ENCODE measurements at regions not wholly inside any gene's neighbourhood (a gene's known extent, or its start where the extent isn't known, plus 50 kb on each side); places are given as distances from the start of the nearest gene placed in this dataset.

DNA sequence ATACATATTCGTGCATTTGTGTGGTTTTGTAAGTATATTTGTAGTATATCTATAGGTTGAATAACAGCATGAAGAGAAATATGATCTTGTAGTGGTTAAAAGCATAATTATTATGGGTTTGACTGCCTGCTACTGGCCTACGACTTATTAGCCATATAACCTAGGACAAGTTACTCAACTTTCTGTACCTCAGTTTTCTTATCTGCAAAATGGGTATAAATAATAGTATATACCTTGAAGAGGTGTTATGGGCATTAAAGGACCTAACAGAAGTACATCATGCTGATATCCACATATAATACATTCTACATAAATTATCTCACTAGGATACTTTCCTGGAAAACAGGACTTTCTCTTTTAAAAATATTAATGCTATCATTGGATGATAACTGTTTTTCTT, 118.3 kb upstream of the ELL2 start:
- BruUV-seq (replicated peaks): no TSS peak
- Mint-ChIP-seq H3K27ac (ENCODE audit: low read depth, unreplicated experiment) (peak overlapping the region; percentile 96), H3K27me3 (ENCODE audit: insufficient read depth, unreplicated experiment) (no peaks in the 10 kb centered on the region), H3K4me1 (ENCODE audit: insufficient read depth, unreplicated experiment) (peaks cover 58% of the 10 kb centered on the region), H3K36me3 (ENCODE audit: insufficient read depth, unreplicated experiment) (peaks cover 6% of the 10 kb centered on the region), H3K4me3 (ENCODE audit: unreplicated experiment) (no peak overlapping the region), H3K9me3 (ENCODE audit: unreplicated experiment) (no peaks in the 10 kb centered on the region)
- TF ChIP-seq, protein P1, sequence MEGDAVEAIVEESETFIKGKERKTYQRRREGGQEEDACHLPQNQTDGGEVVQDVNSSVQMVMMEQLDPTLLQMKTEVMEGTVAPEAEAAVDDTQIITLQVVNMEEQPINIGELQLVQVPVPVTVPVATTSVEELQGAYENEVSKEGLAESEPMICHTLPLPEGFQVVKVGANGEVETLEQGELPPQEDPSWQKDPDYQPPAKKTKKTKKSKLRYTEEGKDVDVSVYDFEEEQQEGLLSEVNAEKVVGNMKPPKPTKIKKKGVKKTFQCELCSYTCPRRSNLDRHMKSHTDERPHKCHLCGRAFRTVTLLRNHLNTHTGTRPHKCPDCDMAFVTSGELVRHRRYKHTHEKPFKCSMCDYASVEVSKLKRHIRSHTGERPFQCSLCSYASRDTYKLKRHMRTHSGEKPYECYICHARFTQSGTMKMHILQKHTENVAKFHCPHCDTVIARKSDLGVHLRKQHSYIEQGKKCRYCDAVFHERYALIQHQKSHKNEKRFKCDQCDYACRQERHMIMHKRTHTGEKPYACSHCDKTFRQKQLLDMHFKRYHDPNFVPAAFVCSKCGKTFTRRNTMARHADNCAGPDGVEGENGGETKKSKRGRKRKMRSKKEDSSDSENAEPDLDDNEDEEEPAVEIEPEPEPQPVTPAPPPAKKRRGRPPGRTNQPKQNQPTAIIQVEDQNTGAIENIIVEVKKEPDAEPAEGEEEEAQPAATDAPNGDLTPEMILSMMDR (IDR thresholded peaks at IDR 0.05; ENCODE audit: unreplicated experiment): no peak
- CTCF ChIA-PET: interaction anchor here (1.1 to 2.5 kb wide), 2 partner anchors 217 to 255 kb away, joined by 3 to 11 read pairs; no protein-coding TSS in a partner anchor
- DNase-seq (ENCODE audit: unreplicated experiment): no peak
- intact Hi-C loops (cut with micrococcal nuclease): loop anchor here (1.0 to 2.0 kb wide), 4 partner anchors 12 to 257 kb away; partner anchors contain the start of gene ELL2
- POLR2A ChIA-PET: interaction anchor here (0.6 to 6.3 kb wide), 10 partner anchors 8 to 251 kb away, joined by 3 to 70 read pairs (median 4); partner anchors contain the start of gene ELL2

DNA sequence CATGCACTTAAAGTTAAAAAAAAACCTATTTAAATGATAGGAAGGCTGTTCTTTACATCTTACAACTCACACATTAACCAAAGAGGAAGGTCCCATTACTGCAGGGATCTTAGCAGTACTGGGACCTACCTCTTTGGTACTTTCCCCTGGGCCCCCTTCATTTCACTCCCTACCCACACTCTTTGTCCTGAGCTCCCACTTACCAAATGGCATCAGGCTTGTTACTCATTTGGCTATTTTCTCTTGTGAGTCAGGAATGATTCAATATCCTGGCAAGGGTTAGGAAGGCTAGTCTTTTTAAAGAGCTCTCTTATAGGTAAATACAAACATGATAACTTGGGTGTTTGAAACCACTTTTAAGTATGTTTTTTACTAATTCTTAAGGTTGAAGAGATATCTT, 117.4 kb upstream of the ELL2 start:
- POLR2A ChIA-PET: interaction anchor here (0.6 to 6.3 kb wide), 24 partner anchors 9 to 582 kb away, joined by 3 to 70 read pairs (median 4); partner anchors contain the start of gene ELL2
- TF ChIP-seq, protein P1 (IDR thresholded peaks at IDR 0.05; ENCODE audit: unreplicated experiment): no peak
- Mint-ChIP-seq H3K27ac (ENCODE audit: low read depth, unreplicated experiment) (peak overlapping the region; percentile 96), H3K27me3 (ENCODE audit: insufficient read depth, unreplicated experiment) (no peaks in the 10 kb centered on the region), H3K9me3 (ENCODE audit: unreplicated experiment) (no peaks in the 10 kb centered on the region), H3K36me3 (ENCODE audit: insufficient read depth, unreplicated experiment) (peaks cover 6% of the 10 kb centered on the region), H3K4me1 (ENCODE audit: insufficient read depth, unreplicated experiment) (peaks cover 57% of the 10 kb centered on the region), H3K4me3 (ENCODE audit: unreplicated experiment) (peak overlapping the region; percentile 25)
- intact Hi-C loops (cut with micrococcal nuclease): loop anchor here (1.0 to 2.0 kb wide), 4 partner anchors 13 to 258 kb away; partner anchors contain the start of gene ELL2
- peak; percentile 93 for DNase-seq (ENCODE audit: unreplicated experiment)
- BruUV-seq (replicated peaks): no TSS peak
- CTCF ChIA-PET: interaction anchor here (2.5 kb wide), 1 partner anchor 256 kb away, joined by 11 read pairs; no protein-coding TSS in a partner anchor

DNA sequence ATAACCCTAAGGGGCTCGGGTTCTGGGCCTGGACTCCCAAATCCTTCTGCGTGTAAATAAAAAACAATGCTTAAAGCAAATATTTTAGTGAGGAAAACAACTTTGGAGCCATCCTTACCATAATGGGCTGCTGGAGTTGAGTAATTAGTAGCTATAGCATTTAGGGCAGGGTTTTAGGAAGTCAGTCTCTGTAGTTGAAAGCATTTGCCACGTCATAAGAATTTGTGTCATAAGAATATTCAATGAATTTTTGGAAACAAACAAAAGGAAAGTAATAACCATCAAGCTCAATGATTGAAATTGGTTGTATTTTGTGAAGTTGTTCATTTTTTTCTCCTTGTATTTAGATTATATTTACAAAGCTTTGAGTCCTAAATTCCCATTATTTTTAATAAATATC, 114.8 kb upstream of the ELL2 start:
- CTCF ChIA-PET: no interaction called here
- no TSS peak for BruUV-seq (replicated peaks)
- no peak overlapping the region for H3K4me3 Mint-ChIP-seq (ENCODE audit: unreplicated experiment)
- intact Hi-C loops (cut with micrococcal nuclease): no loop called here
- no peak for DNase-seq (ENCODE audit: unreplicated experiment)
- POLR2A ChIA-PET: interaction anchor here (0.6 to 6.3 kb wide), 10 partner anchors 9 to 252 kb away, joined by 3 to 70 read pairs (median 5); no protein-coding TSS in a partner anchor
- peaks cover 6% of the 10 kb centered on the region for H3K36me3 Mint-ChIP-seq (ENCODE audit: insufficient read depth, unreplicated experiment)
- peak overlapping the region; percentile 44 for H3K27ac Mint-ChIP-seq (ENCODE audit: low read depth, unreplicated experiment)
- TF ChIP-seq, protein P1 (IDR thresholded peaks at IDR 0.05; ENCODE audit: unreplicated experiment): no peak
- H3K27me3 Mint-ChIP-seq (ENCODE audit: insufficient read depth, unreplicated experiment): no peaks in the 10 kb centered on the region
- peaks cover 57% of the 10 kb centered on the region for H3K4me1 Mint-ChIP-seq (ENCODE audit: insufficient read depth, unreplicated experiment)
- no peaks in the 10 kb centered on the region for H3K9me3 Mint-ChIP-seq (ENCODE audit: unreplicated experiment)

DNA sequence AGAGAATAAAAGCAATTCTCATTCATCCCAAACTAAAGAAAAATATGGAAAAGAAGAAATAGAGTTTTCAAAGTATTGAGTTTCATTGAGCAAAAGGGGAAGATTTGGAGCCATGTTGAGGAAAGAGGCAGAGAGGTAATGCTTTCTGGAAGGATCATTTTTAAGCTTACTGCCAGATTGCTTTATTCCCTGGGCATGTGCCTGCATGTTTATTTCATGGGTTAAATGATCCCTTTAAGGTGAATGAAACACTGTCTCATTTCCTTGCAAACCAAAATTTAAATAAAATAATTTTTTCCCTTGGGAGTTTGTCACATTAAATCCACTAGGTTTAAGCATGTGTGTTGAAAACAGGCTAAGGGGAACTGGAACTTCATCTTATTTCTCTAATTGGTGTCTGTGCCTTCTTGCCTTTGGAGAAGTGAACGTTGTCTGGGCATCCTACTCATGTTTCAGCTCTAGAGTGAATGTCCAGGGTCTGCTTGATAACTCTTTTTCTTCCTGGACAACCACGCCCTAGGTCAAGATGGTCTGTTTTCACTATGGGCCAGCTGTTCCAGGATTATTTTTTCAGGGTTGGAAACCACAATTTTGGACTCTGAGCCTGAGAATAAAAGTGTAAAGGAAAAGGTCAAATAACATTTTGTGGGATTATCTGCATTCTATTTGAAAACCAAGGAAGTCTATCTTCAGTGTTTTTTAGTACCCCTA, 114.1 kb upstream of the ELL2 start:
- intact Hi-C loops (cut with micrococcal nuclease): no loop called here
- no peaks in the 10 kb centered on the region for H3K9me3 Mint-ChIP-seq (ENCODE audit: unreplicated experiment)
- TF ChIP-seq, protein P1 (IDR thresholded peaks at IDR 0.05; ENCODE audit: unreplicated experiment): no peak
- no TSS peak for BruUV-seq (replicated peaks)
- H3K4me1 Mint-ChIP-seq (ENCODE audit: insufficient read depth, unreplicated experiment): peaks cover 57% of the 10 kb centered on the region
- H3K27me3 Mint-ChIP-seq (ENCODE audit: insufficient read depth, unreplicated experiment): no peaks in the 10 kb centered on the region
- peak overlapping the region; percentile 44 for H3K27ac Mint-ChIP-seq (ENCODE audit: low read depth, unreplicated experiment)
- peak; percentile 32 for DNase-seq (ENCODE audit: unreplicated experiment)
- CTCF ChIA-PET: interaction anchor here (1.7 kb wide), 1 partner anchor 115 kb away, joined by 4 read pairs; the partner anchor contains the start of gene ELL2
- H3K4me3 Mint-ChIP-seq (ENCODE audit: unreplicated experiment): no peak overlapping the region
- peaks cover 6% of the 10 kb centered on the region for H3K36me3 Mint-ChIP-seq (ENCODE audit: insufficient read depth, unreplicated experiment)
- POLR2A ChIA-PET: interaction anchor here (0.5 to 2.9 kb wide), 21 partner anchors 10 to 260 kb away, joined by 3 to 14 read pairs (median 3); partner anchors contain the start of gene ELL2

Measured in MCF 10A (cell line).